CD4-positive, alpha-beta T cell (primary cell): ENCODE measurements at regions not wholly inside any gene's neighbourhood (a gene's known extent, or its start where the extent isn't known, plus 50 kb on each side); places are given as distances from the start of the nearest gene placed in this dataset.

Source experiments
- ATAC-seq: fragments of 200-7000 bp; cut with Tn5 transposase; one replicate; pipeline ENCODE4 v1.10.0; 2022; ENCODE audit warnings: mild to moderate bottlenecking; ENCODE audit not compliant: poor library complexity
- CTCF ChIA-PET: fragments of 350-600 bp; sonication (Branson Sonifier 250); formaldehyde crosslinking; loops from one replicate; lab custom pipeline; 2021; ENCODE audit warnings: antibody characterized with exemption, inconsistent platforms; lab: Charles Lee
- POLR2A ChIA-PET: fragments of 350-600 bp; sonication (Branson Sonifier 250); formaldehyde crosslinking; loops from one replicate; lab custom pipeline; 2021; ENCODE audit warnings: antibody characterized with exemption, inconsistent platforms; lab: Charles Lee
- DNase-seq, 14 experiments: peaks; one replicate each; pipeline ENCODE4 v3.0.0-alpha.2; 2013 to 2020; ENCODE audit warnings: mixed read lengths in 2 of 14
- H3K27ac ChIP-seq, 2 donors: one replicate each; pipeline versions ENCODE4 v1.5.1 to v1.7.0; 2013; ENCODE audit warnings: low read length in 2 of 2, low read depth in 1 of 2, mild to moderate bottlenecking in 1 of 2
- H3K27me3 ChIP-seq, 2 experiments: 1 replicate in 1 of 2; 2 replicates in 1 of 2; pipeline versions ENCODE4 v1.6.1 to v1.7.0; 2013; ENCODE audit warnings: low read length in 2 of 2, control low read depth in 1 of 2, mild to moderate bottlenecking in 1 of 2, moderate library complexity in 1 of 2; ENCODE audit not compliant: insufficient read depth in 2 of 2, control insufficient read depth in 1 of 2
- H3K36me3 ChIP-seq: one replicate; pipeline ENCODE4 v1.6.1; 2013; ENCODE audit warnings: low read length, control low read depth; ENCODE audit not compliant: insufficient read depth
- H3K4me1 ChIP-seq: one replicate; pipeline ENCODE4 v1.6.1; 2013; ENCODE audit warnings: low read length, control low read depth; ENCODE audit not compliant: insufficient read depth
- H3K4me3 ChIP-seq: one replicate; pipeline ENCODE4 v1.5.1; 2013; ENCODE audit warnings: mild to moderate bottlenecking, low read length, moderate library complexity
- H3K9me3 ChIP-seq, 2 experiments: 1 replicate in 1 of 2; 2 replicates in 1 of 2; pipeline versions ENCODE4 v1.6.1 to v1.7.0; 2013; ENCODE audit warnings: low read length in 2 of 2, mild to moderate bottlenecking in 2 of 2, control low read depth in 1 of 2, moderate library complexity in 1 of 2; ENCODE audit not compliant: control insufficient read depth in 1 of 2, insufficient read depth in 1 of 2
- H3K27ac Mint-ChIP-seq: one replicate; pipeline ENCODE4 v1.8.0; 2020; ENCODE audit warnings: mixed read lengths
- H3K27me3 Mint-ChIP-seq: one replicate; pipeline ENCODE4 v1.8.0; 2021; ENCODE audit warnings: mixed read lengths
- H3K36me3 Mint-ChIP-seq: one replicate; pipeline ENCODE4 v1.8.0; 2021; ENCODE audit warnings: low read depth, mixed read lengths
- H3K4me1 Mint-ChIP-seq: one replicate; pipeline ENCODE4 v1.8.0; 2021; ENCODE audit warnings: low read depth, mixed read lengths
- H3K4me3 Mint-ChIP-seq: one replicate; pipeline ENCODE4 v1.8.0; 2020; ENCODE audit warnings: mild to moderate bottlenecking, mixed read lengths
- H3K9me3 Mint-ChIP-seq: one replicate; pipeline ENCODE4 v1.8.0; 2020; ENCODE audit warnings: mixed read lengths
- CTCF ChIP-seq: fragments of 200-600 bp; IDR thresholded peaks from one replicate; pipeline ENCODE4 v1.8.0; 2022; ENCODE audit warnings: antibody characterized with exemption, mild to moderate bottlenecking
- intact Hi-C, 2 experiments: fragments of 100-400 bp; cut with DNase I in 1 of 2; cut with micrococcal nuclease in 1 of 2; formaldehyde crosslinking; loops; one replicate each; pipeline versions ENCODE4 v1.15.1 to v1.9.0; 2023 to 2025; cut with DNase I, micrococcal nuclease

- no peaks in the 10 kb centered on the region for H3K4me1 ChIP-seq
- Mint-ChIP-seq H3K27me3 (no peaks in the 10 kb centered on the region), H3K4me1 (no peaks in the 10 kb centered on the region), H3K4me3 (no peak overlapping the region), H3K36me3 (no peaks in the 10 kb centered on the region), H3K9me3 (no peaks in the 10 kb centered on the region), H3K27ac (no peak overlapping the region)
- POLR2A ChIA-PET: interaction anchor here (0.7 kb wide), 1 partner anchor 972 kb away, joined by 3 read pairs; no protein-coding TSS in a partner anchor
- no peak overlapping the region for H3K4me3 ChIP-seq
- H3K9me3 ChIP-seq: no peaks in the 10 kb centered on the region
- no peaks in the 10 kb centered on the region for H3K27me3 ChIP-seq
- TF ChIP-seq CTCF: no peak
- ATAC-seq (no peak), DNase-seq (no peak)
- CTCF ChIA-PET: no interaction called here
- H3K27ac ChIP-seq: no peak overlapping the region
- intact Hi-C loops: no loop called here
- H3K36me3 ChIP-seq: no peaks in the 10 kb centered on the region
These were observed 1699.6 kb downstream of the KCNT2 start for GRCh38 chr1:194908643-194909042.

- H3K27ac Mint-ChIP-seq: no peak overlapping the region
- no peaks in the 10 kb centered on the region for H3K4me1 Mint-ChIP-seq
- H3K27ac ChIP-seq: no peak overlapping the region
- H3K4me3 ChIP-seq: no peak overlapping the region
- DNase-seq: no peak
- H3K4me1 ChIP-seq: no peaks in the 10 kb centered on the region
- H3K9me3 ChIP-seq: no peaks in the 10 kb centered on the region
- H3K27me3 ChIP-seq: no peaks in the 10 kb centered on the region
- ChIA-PET CTCF (no interaction called here), POLR2A (no interaction called here)
- intact Hi-C loops: no loop called here
- H3K36me3 Mint-ChIP-seq: no peaks in the 10 kb centered on the region
- no peaks in the 10 kb centered on the region for H3K27me3 Mint-ChIP-seq
- no peak for ATAC-seq
- no peak for TF ChIP-seq CTCF
- H3K9me3 Mint-ChIP-seq: no peaks in the 10 kb centered on the region
- no peak overlapping the region for H3K4me3 Mint-ChIP-seq
- no peaks in the 10 kb centered on the region for H3K36me3 ChIP-seq
These were observed 1704.7 kb downstream of the KCNT2 start for GRCh38 chr1:194903524-194903923.

- ChIA-PET CTCF (no interaction called here), POLR2A (no interaction called here)
- Mint-ChIP-seq H3K4me3 (no peak overlapping the region), H3K9me3 (peaks cover 9% of the 10 kb centered on the region), H3K4me1 (no peaks in the 10 kb centered on the region), H3K36me3 (no peaks in the 10 kb centered on the region), H3K27me3 (no peaks in the 10 kb centered on the region), H3K27ac (no peak overlapping the region)
- Histone ChIP-seq H3K27me3 (no peaks in the 10 kb centered on the region), H3K36me3 (no peaks in the 10 kb centered on the region), H3K4me3 (no peak overlapping the region), H3K27ac (no peak overlapping the region), H3K9me3 (peaks cover 0 to 6% of the 10 kb centered on the region in 2 experiments), H3K4me1 (no peaks in the 10 kb centered on the region)
- intact Hi-C loops: no loop called here
- no peak for TF ChIP-seq CTCF
- DNase-seq: peak in 1 of 14 experiments; percentile 3
- ATAC-seq: no peak
These were observed 1702.9 kb upstream of the B3GALT2 start for GRCh38 chr1:194889310-194889709.
